WTC11 (cell line): ENCODE measurements at regions not wholly inside any gene's neighbourhood (a gene's known extent, or its start where the extent isn't known, plus 50 kb on each side); places are given as distances from the start of the nearest gene placed in this dataset.

ENCODE experiments used
- ATAC-seq: fragments of 200-7000 bp; cut with Tn5 transposase; 2 replicates; pipeline ENCODE4 v1.10.0; 2021; ENCODE audit warnings: mild to moderate bottlenecking, moderate library complexity
- CTCF ChIA-PET: fragments of 300-600 bp; sonication (Branson Sonifier 250); formaldehyde crosslinking; loops from one replicate; lab custom pipeline; 2021; ENCODE audit warnings: antibody characterized with exemption; lab: Charles Lee
- POLR2A ChIA-PET: fragments of 350-600 bp; sonication (Branson Sonifier 250); formaldehyde crosslinking; loops from one replicate; lab custom pipeline; 2021; ENCODE audit warnings: antibody characterized with exemption; lab: Charles Lee
- DNase-seq: peaks from one replicate; pipeline ENCODE4 v3.0.0; 2021; ENCODE audit warnings: low spot score
- H3K27ac Mint-ChIP-seq: 2 replicates; pipeline ENCODE4 v1.8.0; 2021; ENCODE audit warnings: mixed read lengths
- H3K27me3 Mint-ChIP-seq: 2 replicates; pipeline ENCODE4 v1.8.0; 2021; ENCODE audit warnings: low read depth, mild to moderate bottlenecking, moderate library complexity, mixed read lengths
- H3K36me3 Mint-ChIP-seq: 2 replicates; pipeline ENCODE4 v1.8.0; 2021; ENCODE audit warnings: mixed read lengths
- H3K4me1 Mint-ChIP-seq: 2 replicates; pipeline ENCODE4 v1.8.0; 2022; ENCODE audit warnings: mixed read lengths
- H3K4me3 Mint-ChIP-seq: 2 replicates; pipeline ENCODE4 v1.8.0; 2021; ENCODE audit warnings: mild to moderate bottlenecking, moderate library complexity, mixed read lengths
- H3K9me3 Mint-ChIP-seq: 2 replicates; pipeline ENCODE4 v1.8.0; 2021; ENCODE audit warnings: mixed read lengths
- ATF6 ChIP-seq: sonication (generic); formaldehyde crosslinking; IDR thresholded peaks from 2 replicates; pipeline ENCODE4 v1.8.1; 2023; ENCODE audit warnings: mild to moderate bottlenecking, missing genetic modification reagents
- E2F1 ChIP-seq: sonication (generic); formaldehyde crosslinking; IDR thresholded peaks from 2 replicates; pipeline ENCODE4 v1.8.0; 2022; ENCODE audit warnings: mild to moderate bottlenecking, missing genetic modification reagents
- ELF4 ChIP-seq: sonication (generic); formaldehyde crosslinking; IDR thresholded peaks from 2 replicates; pipeline ENCODE4 v1.8.1; 2022; ENCODE audit warnings: low read depth, mild to moderate bottlenecking, moderate library complexity, missing genetic modification reagents
- EMX1 ChIP-seq: fragments of 250-450 bp; sonication (Bioruptor Pico); IDR thresholded peaks from 2 replicates; pipeline ENCODE4 v1.8.0; 2021; ENCODE audit warnings: mild to moderate bottlenecking
- ETV6 ChIP-seq: sonication (generic); formaldehyde crosslinking; IDR thresholded peaks from 2 replicates; pipeline ENCODE4 v1.8.1; 2022; ENCODE audit warnings: mild to moderate bottlenecking, missing genetic modification reagents
- FOXK1 ChIP-seq: sonication (generic); formaldehyde crosslinking; IDR thresholded peaks from 2 replicates; pipeline ENCODE4 v1.8.0; 2022; ENCODE audit warnings: mild to moderate bottlenecking, moderate library complexity, missing genetic modification reagents
- MXD4 ChIP-seq: fragments of 250-450 bp; sonication (Bioruptor Pico); IDR thresholded peaks from 2 replicates; pipeline ENCODE4 v1.8.0; 2021; ENCODE audit warnings: mild to moderate bottlenecking, moderate library complexity, borderline replicate concordance
- MYBL2 ChIP-seq: sonication (generic); formaldehyde crosslinking; IDR thresholded peaks from 2 replicates; pipeline ENCODE4 v1.8.1; 2023; ENCODE audit warnings: mild to moderate bottlenecking, moderate library complexity, missing genetic modification reagents
- NR3C1 ChIP-seq: sonication (generic); formaldehyde crosslinking; conservative IDR thresholded peaks from 2 replicates; pipeline ENCODE4 v1.8.1; 2023; ENCODE audit warnings: low read depth, mild to moderate bottlenecking, missing genetic modification reagents
- OVOL2 ChIP-seq: fragments of 250-450 bp; sonication (Bioruptor Pico); IDR thresholded peaks from 2 replicates; pipeline ENCODE4 v1.9.0; 2021; ENCODE audit warnings: mild to moderate bottlenecking, borderline replicate concordance
- RELA ChIP-seq: sonication (generic); formaldehyde crosslinking; IDR thresholded peaks from 2 replicates; pipeline ENCODE4 v1.8.1; 2022; ENCODE audit warnings: missing genetic modification reagents, mild to moderate bottlenecking, borderline replicate concordance
- RORB ChIP-seq: fragments of 250-450 bp; sonication (Bioruptor Pico); IDR thresholded peaks from 2 replicates; pipeline ENCODE4 v1.9.0; 2021; ENCODE audit warnings: mild to moderate bottlenecking
- SMAD3 ChIP-seq: sonication (generic); formaldehyde crosslinking; IDR thresholded peaks from 2 replicates; pipeline ENCODE4 v1.8.0; 2022; ENCODE audit warnings: missing genetic modification reagents, mild to moderate bottlenecking, borderline replicate concordance
- SOX15 ChIP-seq: fragments of 250-450 bp; sonication (Bioruptor Pico); IDR thresholded peaks from 2 replicates; pipeline ENCODE4 v1.9.0; 2021; ENCODE audit warnings: mild to moderate bottlenecking
- STAT6 ChIP-seq: sonication (generic); formaldehyde crosslinking; conservative IDR thresholded peaks from 2 replicates; pipeline ENCODE4 v1.8.1; 2023; ENCODE audit warnings: mild to moderate bottlenecking, low read depth, missing genetic modification reagents, moderate library complexity
- TP53 ChIP-seq: sonication (generic); formaldehyde crosslinking; IDR thresholded peaks from 2 replicates; pipeline ENCODE4 v1.8.1; 2023; ENCODE audit warnings: mild to moderate bottlenecking, missing genetic modification reagents
- ZBTB21 ChIP-seq: sonication (generic); formaldehyde crosslinking; IDR thresholded peaks from 2 replicates; pipeline ENCODE4 v1.8.1; 2023; ENCODE audit warnings: mild to moderate bottlenecking, missing genetic modification reagents, borderline replicate concordance
- ZNF219 ChIP-seq: sonication (generic); formaldehyde crosslinking; IDR thresholded peaks from 2 replicates; pipeline ENCODE4 v1.8.0; 2023; ENCODE audit warnings: missing genetic modification reagents, mild to moderate bottlenecking, borderline replicate concordance
- ZNF396 ChIP-seq: fragments of 250-450 bp; sonication (Bioruptor Pico); IDR thresholded peaks from 2 replicates; pipeline ENCODE4 v1.8.0; 2021; ENCODE audit warnings: mild to moderate bottlenecking, moderate library complexity, borderline replicate concordance
- TF ChIP-seq, protein P1 (sequence below): sonication (generic); formaldehyde crosslinking; IDR thresholded peaks from 2 replicates; pipeline ENCODE4 v1.8.1; 2023; ENCODE audit warnings: mild to moderate bottlenecking, moderate library complexity, missing genetic modification reagents
- TF ChIP-seq, protein P2 (sequence below): sonication (generic); formaldehyde crosslinking; IDR thresholded peaks from 2 replicates; pipeline ENCODE4 v1.8.1; 2022; ENCODE audit warnings: mild to moderate bottlenecking, moderate library complexity, missing genetic modification reagents
- TF ChIP-seq, protein P3 (sequence below): sonication (generic); formaldehyde crosslinking; conservative IDR thresholded peaks from 2 replicates; pipeline ENCODE4 v1.8.1; 2022; ENCODE audit warnings: mild to moderate bottlenecking, missing genetic modification reagents
- TF ChIP-seq, protein P4 (sequence below): fragments of 250-450 bp; sonication (Bioruptor Pico); IDR thresholded peaks from 2 replicates; pipeline ENCODE4 v1.8.0; 2021; ENCODE audit warnings: mild to moderate bottlenecking
- TF ChIP-seq, protein P5 (sequence below): sonication (generic); formaldehyde crosslinking; IDR thresholded peaks from 2 replicates; pipeline ENCODE4 v1.8.0; 2023; ENCODE audit warnings: missing genetic modification reagents

GRCh38 chr7:121505540-121506182, 109.6 kb upstream of the FAM3C start:
- Mint-ChIP-seq H3K27me3 (no peaks in the 10 kb centered on the region; the same call in 1 of the 2 replicates), H3K4me3 (peak overlapping the region; percentile 14; the same call in 1 of the 2 replicates), H3K27ac (no peak overlapping the region), H3K4me1 (peaks cover 19% of the 10 kb centered on the region), H3K9me3 (peaks cover 79% of the 10 kb centered on the region), H3K36me3 (peaks cover 73% of the 10 kb centered on the region)
- no peak for TF ChIP-seq ZBTB21 (CRISPR knock-in tag)
- no peak for TF ChIP-seq SOX15
- no peak for TF ChIP-seq NR3C1 (CRISPR knock-in tag)
- TF ChIP-seq, protein P1, sequence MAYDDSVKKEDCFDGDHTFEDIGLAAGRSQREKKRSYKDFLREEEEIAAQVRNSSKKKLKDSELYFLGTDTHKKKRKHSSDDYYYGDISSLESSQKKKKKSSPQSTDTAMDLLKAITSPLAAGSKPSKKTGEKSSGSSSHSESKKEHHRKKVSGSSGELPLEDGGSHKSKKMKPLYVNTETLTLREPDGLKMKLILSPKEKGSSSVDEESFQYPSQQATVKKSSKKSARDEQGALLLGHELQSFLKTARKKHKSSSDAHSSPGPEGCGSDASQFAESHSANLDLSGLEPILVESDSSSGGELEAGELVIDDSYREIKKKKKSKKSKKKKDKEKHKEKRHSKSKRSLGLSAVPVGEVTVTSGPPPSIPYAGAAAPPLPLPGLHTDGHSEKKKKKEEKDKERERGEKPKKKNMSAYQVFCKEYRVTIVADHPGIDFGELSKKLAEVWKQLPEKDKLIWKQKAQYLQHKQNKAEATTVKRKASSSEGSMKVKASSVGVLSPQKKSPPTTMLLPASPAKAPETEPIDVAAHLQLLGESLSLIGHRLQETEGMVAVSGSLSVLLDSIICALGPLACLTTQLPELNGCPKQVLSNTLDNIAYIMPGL (CRISPR knock-in tag) = no peak
- no peak for TF ChIP-seq EMX1 (CRISPR knock-in tag)
- no peak for TF ChIP-seq FOXK1 (CRISPR knock-in tag)
- TF ChIP-seq ELF4 (CRISPR knock-in tag) = no peak
- no peak for TF ChIP-seq RORB (CRISPR knock-in tag)
- TF ChIP-seq, protein P2, sequence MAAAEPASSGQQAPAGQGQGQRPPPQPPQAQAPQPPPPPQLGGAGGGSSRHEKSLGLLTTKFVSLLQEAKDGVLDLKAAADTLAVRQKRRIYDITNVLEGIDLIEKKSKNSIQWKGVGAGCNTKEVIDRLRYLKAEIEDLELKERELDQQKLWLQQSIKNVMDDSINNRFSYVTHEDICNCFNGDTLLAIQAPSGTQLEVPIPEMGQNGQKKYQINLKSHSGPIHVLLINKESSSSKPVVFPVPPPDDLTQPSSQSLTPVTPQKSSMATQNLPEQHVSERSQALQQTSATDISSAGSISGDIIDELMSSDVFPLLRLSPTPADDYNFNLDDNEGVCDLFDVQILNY (CRISPR knock-in tag) = no peak
- TF ChIP-seq ZNF219 = no peak
- no peak for TF ChIP-seq OVOL2 (CRISPR knock-in tag)
- TF ChIP-seq, protein P3, sequence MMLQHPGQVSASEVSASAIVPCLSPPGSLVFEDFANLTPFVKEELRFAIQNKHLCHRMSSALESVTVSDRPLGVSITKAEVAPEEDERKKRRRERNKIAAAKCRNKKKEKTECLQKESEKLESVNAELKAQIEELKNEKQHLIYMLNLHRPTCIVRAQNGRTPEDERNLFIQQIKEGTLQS (CRISPR knock-in tag) = no peak
- TF ChIP-seq MXD4 = no peak
- no peak for TF ChIP-seq ZNF396
- TF ChIP-seq, protein P4, sequence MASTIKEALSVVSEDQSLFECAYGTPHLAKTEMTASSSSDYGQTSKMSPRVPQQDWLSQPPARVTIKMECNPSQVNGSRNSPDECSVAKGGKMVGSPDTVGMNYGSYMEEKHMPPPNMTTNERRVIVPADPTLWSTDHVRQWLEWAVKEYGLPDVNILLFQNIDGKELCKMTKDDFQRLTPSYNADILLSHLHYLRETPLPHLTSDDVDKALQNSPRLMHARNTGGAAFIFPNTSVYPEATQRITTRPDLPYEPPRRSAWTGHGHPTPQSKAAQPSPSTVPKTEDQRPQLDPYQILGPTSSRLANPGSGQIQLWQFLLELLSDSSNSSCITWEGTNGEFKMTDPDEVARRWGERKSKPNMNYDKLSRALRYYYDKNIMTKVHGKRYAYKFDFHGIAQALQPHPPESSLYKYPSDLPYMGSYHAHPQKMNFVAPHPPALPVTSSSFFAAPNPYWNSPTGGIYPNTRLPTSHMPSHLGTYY (CRISPR knock-in tag) = no peak
- no peak for TF ChIP-seq ETV6
- TF ChIP-seq TP53 = no peak
- no peak for TF ChIP-seq STAT6 (CRISPR knock-in tag)
- TF ChIP-seq MYBL2 (CRISPR knock-in tag) = no peak
- CTCF ChIA-PET = no interaction called here
- no peak for ATAC-seq
- no peak for DNase-seq
- POLR2A ChIA-PET = no interaction called here

DNA sequence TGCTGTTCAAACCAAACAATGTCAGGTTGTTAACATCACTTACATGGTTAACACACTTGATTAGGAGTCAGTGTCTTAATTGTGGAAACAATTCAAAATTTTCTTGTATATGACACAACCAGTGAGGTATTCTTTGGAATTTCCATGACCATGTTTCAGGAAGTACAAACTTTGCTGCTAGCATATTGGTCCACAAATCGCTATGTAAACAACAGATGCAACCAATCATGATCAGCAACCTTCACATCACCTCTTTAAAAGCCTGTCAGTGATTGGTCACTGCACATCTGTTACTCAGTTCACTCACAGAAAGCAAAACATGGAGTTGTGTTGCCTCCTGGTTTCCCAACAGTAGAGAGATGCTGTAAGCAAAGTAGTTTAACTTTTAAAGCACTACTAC, 108.9 kb upstream of the FAM3C start:
- TF ChIP-seq ETV6 (no peak), SMAD3 (no peak), ATF6 (CRISPR knock-in tag) (no peak), RELA (CRISPR knock-in tag) (no peak), E2F1 (CRISPR knock-in tag) (no peak)
- TF ChIP-seq, protein P5, sequence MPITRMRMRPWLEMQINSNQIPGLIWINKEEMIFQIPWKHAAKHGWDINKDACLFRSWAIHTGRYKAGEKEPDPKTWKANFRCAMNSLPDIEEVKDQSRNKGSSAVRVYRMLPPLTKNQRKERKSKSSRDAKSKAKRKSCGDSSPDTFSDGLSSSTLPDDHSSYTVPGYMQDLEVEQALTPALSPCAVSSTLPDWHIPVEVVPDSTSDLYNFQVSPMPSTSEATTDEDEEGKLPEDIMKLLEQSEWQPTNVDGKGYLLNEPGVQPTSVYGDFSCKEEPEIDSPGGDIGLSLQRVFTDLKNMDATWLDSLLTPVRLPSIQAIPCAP (CRISPR knock-in tag) = no peak
- TF ChIP-seq, protein P3 (CRISPR knock-in tag) = no peak
- no peak for ATAC-seq
- H3K9me3 Mint-ChIP-seq = peaks cover 73% of the 10 kb centered on the region
- H3K4me3 Mint-ChIP-seq = no peak overlapping the region
- no peak overlapping the region for H3K27ac Mint-ChIP-seq
- ChIA-PET POLR2A (no interaction called here), CTCF (no interaction called here)
- peaks cover 19% of the 10 kb centered on the region for H3K4me1 Mint-ChIP-seq
- no peaks in the 10 kb centered on the region; the same call in 1 of the 2 replicates for H3K27me3 Mint-ChIP-seq
- H3K36me3 Mint-ChIP-seq = peaks cover 66% of the 10 kb centered on the region
- DNase-seq = no peak
